ENCODE measurements at regions not wholly inside any gene's neighbourhood (a gene's known extent, or its start where the extent isn't known, plus 50 kb on each side); places are given as distances from the start of the nearest gene placed in this dataset.
"Not testable (repeated sequence)": the region's sequence is repeated elsewhere in the genome, so short reads cannot be mapped to it uniquely, and the experiment has no call there.

GRCh38 chr4:66558651-66559050, 888.4 kb upstream of the EPHA5 start:
- ATAC-seq (ENCODE audit: insufficient read depth, low FRiP score) (no peak), DNase-seq (no peak)
- no peaks in the 10 kb centered on the region for H3K36me3 ChIP-seq (ENCODE audit: control insufficient read depth in 4 of 4, insufficient read depth in 4 of 4, low read length in 4 of 4)
- H3K9ac ChIP-seq (ENCODE audit: insufficient read depth in 1 of 2, low read length in 2 of 2): no peak overlapping the region
- H3K4me3 ChIP-seq: no peak overlapping the region
- H3K27ac ChIP-seq (ENCODE audit: low read depth in 1 of 2, low read length in 1 of 2): no peak overlapping the region
- H3K9me3 ChIP-seq (ENCODE audit: control insufficient read depth in 4 of 4, insufficient read depth in 3 of 4, low read length in 3 of 4): peaks cover 0 to 2% (median 0%) of the 10 kb centered on the region in 4 donors
- no peaks in the 10 kb centered on the region for H3K4me1 ChIP-seq (ENCODE audit: control insufficient read depth in 5 of 5, insufficient read depth in 5 of 5, low read length in 5 of 5)
- no peak for TF ChIP-seq CTCF (IDR thresholded peaks at IDR 0.05; ENCODE audit: control extremely low read depth, extremely low read depth)
- no peaks in the 10 kb centered on the region for H3K27me3 ChIP-seq (ENCODE audit: control insufficient read depth in 3 of 3, insufficient read depth in 3 of 3, low read length in 2 of 3)

GRCh38 chr4:66556651-66557278, 886.5 kb upstream of the EPHA5 start:
- no peak for DNase-seq
- no peak overlapping the region for H3K4me3 ChIP-seq
- H3K36me3 ChIP-seq (ENCODE audit: control insufficient read depth in 4 of 4, insufficient read depth in 4 of 4, low read length in 4 of 4): no peaks in the 10 kb centered on the region
- peaks cover 0 to 6% (median 0%) of the 10 kb centered on the region in 4 donors for H3K9me3 ChIP-seq (ENCODE audit: control insufficient read depth in 4 of 4, insufficient read depth in 3 of 4, low read length in 3 of 4)
- no peak overlapping the region for H3K27ac ChIP-seq (ENCODE audit: low read depth in 1 of 2, low read length in 1 of 2)
- H3K9ac ChIP-seq (ENCODE audit: insufficient read depth in 1 of 2, low read length in 2 of 2): no peak overlapping the region
- no peaks in the 10 kb centered on the region for H3K4me1 ChIP-seq (ENCODE audit: control insufficient read depth in 5 of 5, insufficient read depth in 5 of 5, low read length in 5 of 5)
- no peak for ATAC-seq (ENCODE audit: insufficient read depth, low FRiP score)
- no peaks in the 10 kb centered on the region for H3K27me3 ChIP-seq (ENCODE audit: control insufficient read depth in 3 of 3, insufficient read depth in 3 of 3, low read length in 2 of 3)
- TF ChIP-seq CTCF (IDR thresholded peaks at IDR 0.05; ENCODE audit: control extremely low read depth, extremely low read depth): no peak
- WGBS, 2 donors: 83 to 84% methylated on average over 10 of the region's 10 CpGs

DNA sequence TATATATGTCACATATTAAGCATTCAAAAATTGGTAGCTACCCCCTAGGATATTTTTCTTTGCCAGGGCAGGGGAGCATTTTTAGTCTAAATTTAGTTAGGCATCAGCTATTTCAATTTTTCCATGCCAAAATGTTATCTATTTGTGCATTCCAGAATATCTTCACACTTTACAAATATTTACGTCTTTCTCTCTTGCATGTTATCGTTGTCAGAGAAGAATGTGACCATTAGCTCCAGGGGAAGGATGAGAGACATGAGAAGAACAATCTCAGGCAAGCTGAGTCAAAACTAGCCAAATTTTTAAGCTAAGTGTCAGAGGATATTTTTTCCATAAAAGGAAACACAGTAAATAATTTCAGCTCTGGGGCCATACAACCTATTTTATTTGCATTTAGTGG, 885.0 kb upstream of the EPHA5 start:
- H3K36me3 ChIP-seq (ENCODE audit: control insufficient read depth in 4 of 4, insufficient read depth in 4 of 4, low read length in 4 of 4): no peaks in the 10 kb centered on the region
- no peak overlapping the region for H3K9ac ChIP-seq (ENCODE audit: insufficient read depth in 1 of 2, low read length in 2 of 2)
- TF ChIP-seq CTCF (IDR thresholded peaks at IDR 0.05; ENCODE audit: control extremely low read depth, extremely low read depth): no peak
- ATAC-seq (ENCODE audit: insufficient read depth, low FRiP score) (no peak), DNase-seq (no peak)
- no peaks in the 10 kb centered on the region for H3K27me3 ChIP-seq (ENCODE audit: control insufficient read depth in 3 of 3, insufficient read depth in 3 of 3, low read length in 2 of 3)
- WGBS, 2 donors: 56 to 61% methylated on average over 2 of the region's 2 CpGs
- peaks cover 0 to 6% (median 0%) of the 10 kb centered on the region in 4 donors for H3K9me3 ChIP-seq (ENCODE audit: control insufficient read depth in 4 of 4, insufficient read depth in 3 of 4, low read length in 3 of 4)
- H3K27ac ChIP-seq (ENCODE audit: low read depth in 1 of 2, low read length in 1 of 2): no peak overlapping the region
- H3K4me1 ChIP-seq (ENCODE audit: control insufficient read depth in 5 of 5, insufficient read depth in 5 of 5, low read length in 5 of 5): no peaks in the 10 kb centered on the region
- no peak overlapping the region for H3K4me3 ChIP-seq

- Histone ChIP-seq H3K27ac (ENCODE audit: low read depth in 1 of 2, low read length in 1 of 2) (no peak overlapping the region), H3K9ac (ENCODE audit: insufficient read depth in 1 of 2, low read length in 2 of 2) (no peak overlapping the region), H3K36me3 (ENCODE audit: control insufficient read depth in 4 of 4, insufficient read depth in 4 of 4, low read length in 4 of 4) (no peaks in the 10 kb centered on the region), H3K27me3 (ENCODE audit: control insufficient read depth in 3 of 3, insufficient read depth in 3 of 3, low read length in 2 of 3) (no peaks in the 10 kb centered on the region), H3K9me3 (ENCODE audit: control insufficient read depth in 4 of 4, insufficient read depth in 3 of 4, low read length in 3 of 4) (peaks cover 0 to 6% (median 0%) of the 10 kb centered on the region in 4 donors), H3K4me1 (ENCODE audit: control insufficient read depth in 5 of 5, insufficient read depth in 5 of 5, low read length in 5 of 5) (no peaks in the 10 kb centered on the region), H3K4me3 (no peak overlapping the region)
- WGBS, 2 donors: 52 to 57% methylated on average over 2 of the region's 2 CpGs
- TF ChIP-seq CTCF (IDR thresholded peaks at IDR 0.05; ENCODE audit: control extremely low read depth, extremely low read depth): no peak
- DNase-seq (no peak), ATAC-seq (ENCODE audit: insufficient read depth, low FRiP score) (no peak)
These were observed 884.5 kb upstream of the EPHA5 start for GRCh38 chr4:66554826-66555225.

- not testable (repeated sequence) for DNase-seq; H3K9ac ChIP-seq (ENCODE audit: insufficient read depth in 1 of 2, low read length in 2 of 2); H3K27ac ChIP-seq (ENCODE audit: low read depth in 1 of 2, low read length in 1 of 2); H3K9me3 ChIP-seq (ENCODE audit: control insufficient read depth in 4 of 4, insufficient read depth in 3 of 4, low read length in 3 of 4); ATAC-seq (ENCODE audit: insufficient read depth, low FRiP score); H3K27me3 ChIP-seq (ENCODE audit: control insufficient read depth in 3 of 3, insufficient read depth in 3 of 3, low read length in 2 of 3); H3K4me1 ChIP-seq (ENCODE audit: control insufficient read depth in 5 of 5, insufficient read depth in 5 of 5, low read length in 5 of 5); H3K4me3 ChIP-seq; H3K36me3 ChIP-seq (ENCODE audit: control insufficient read depth in 4 of 4, insufficient read depth in 4 of 4, low read length in 4 of 4)
- 94 to 95% methylated on average over 11 of the region's 11 CpGs for WGBS, 2 donors
These were observed 875.0 kb upstream of the EPHA5 start for GRCh38 chr4:66545301-66545700.

Measured in lung (tissue), 11 donors.